Sigmoid colon (tissue), 4 donors: ENCODE measurements at regions not wholly inside any gene's neighbourhood (a gene's known extent, or its start where the extent isn't known, plus 50 kb on each side); places are given as distances from the start of the nearest gene placed in this dataset.

ENCODE experiments used
- CTCF ChIP-seq, 4 experiments: fragments of 450-650 bp in 3 of 4; fragments of 200-600 bp in 1 of 4; IDR thresholded peaks; one replicate each; pipeline ENCODE4 v1.5.1; 2016 to 2019; ENCODE audit warnings: antibody characterized with exemption in 4 of 4, mild to moderate bottlenecking in 3 of 4, moderate library complexity in 2 of 4
- EP300 ChIP-seq, 4 donors: sonication (generic); formaldehyde crosslinking; IDR thresholded peaks; one replicate each; pipeline ENCODE4 v1.6.1; 2017; ENCODE audit warnings: antibody characterized with exemption in 4 of 4
- POLR2A ChIP-seq, 2 donors: fragments of 450-650 bp; IDR thresholded peaks; one replicate each; pipeline ENCODE4 v1.6.1; 2016; ENCODE audit warnings: antibody characterized with exemption in 2 of 2, mild to moderate bottlenecking in 2 of 2, moderate library complexity in 2 of 2

- no peak for TF ChIP-seq CTCF (IDR thresholded peaks at IDR 0.05)
- no peak for TF ChIP-seq EP300 (IDR thresholded peaks at IDR 0.05)
- TF ChIP-seq POLR2A (IDR thresholded peaks at IDR 0.05), result no peak
Measured at GRCh38 chr2:216909541-216910210, 49.8 kb upstream of the TNP1 start.
